DOHH2 (cell line): ENCODE measurements at regions not wholly inside any gene's neighbourhood (a gene's known extent, or its start where the extent isn't known, plus 50 kb on each side); places are given as distances from the start of the nearest gene placed in this dataset.

ENCODE experiments used
- CTCF ChIP-seq: fragments of 200-600 bp; sonication (generic); IDR thresholded peaks from one replicate; pipeline ENCODE4 v1.5.1; 2014; ENCODE audit warnings: antibody characterized with exemption, mild to moderate bottlenecking, low read depth, low read length; ENCODE audit not compliant: poor library complexity, severe bottlenecking
- EZH2phosphoT487 ChIP-seq: fragments of 200-600 bp; sonication (generic); IDR thresholded peaks from 2 replicates; pipeline ENCODE4 v1.6.1; 2017; ENCODE audit warnings: borderline replicate concordance, mild to moderate bottlenecking, antibody characterized with exemption, low read length, moderate library complexity, mixed read lengths

DNA sequence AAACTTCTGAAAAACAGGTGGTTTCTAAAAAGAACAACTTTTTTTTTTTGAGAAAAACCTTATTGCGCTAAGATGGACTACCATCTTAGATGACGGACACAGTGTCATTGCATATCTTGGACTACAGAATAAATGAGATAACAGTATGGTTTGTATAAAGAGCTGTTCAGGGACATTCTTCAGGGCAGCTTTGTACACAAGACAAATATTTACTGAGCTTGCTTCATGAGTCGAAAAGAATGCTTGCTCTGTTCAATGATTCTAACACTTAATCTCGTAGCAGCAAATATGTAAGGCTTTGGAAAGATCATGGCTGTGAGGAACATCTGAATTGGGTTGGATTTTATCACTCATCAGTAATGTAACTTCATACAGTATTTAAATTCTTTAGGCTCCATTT, 282.5 kb upstream of the CWC22 start:
- TF ChIP-seq CTCF (no peak), EZH2phosphoT487 (no peak)
